ENCODE measurements at regions not wholly inside any gene's neighbourhood (a gene's known extent, or its start where the extent isn't known, plus 50 kb on each side); places are given as distances from the start of the nearest gene placed in this dataset.

DNA sequence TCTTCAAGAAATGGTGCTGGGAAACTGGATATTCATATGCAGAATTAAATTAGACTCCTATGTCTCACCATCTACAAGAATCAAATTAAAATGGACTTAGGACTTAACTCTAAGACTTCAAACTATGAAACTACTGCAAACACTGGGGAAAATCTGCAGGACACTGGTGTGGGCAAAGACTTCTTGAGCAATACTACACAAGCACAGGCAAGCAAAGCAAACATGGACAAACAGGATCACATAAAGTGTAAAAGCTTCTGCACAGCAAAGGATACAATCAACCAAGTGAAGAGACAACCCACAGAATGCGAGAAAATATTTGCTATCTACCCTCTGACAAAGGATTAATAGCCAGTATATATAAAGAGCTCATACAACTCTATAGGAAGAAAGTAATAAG, 1161.1 kb upstream of the CITED2 start:
- TF ChIP-seq, protein P1, sequence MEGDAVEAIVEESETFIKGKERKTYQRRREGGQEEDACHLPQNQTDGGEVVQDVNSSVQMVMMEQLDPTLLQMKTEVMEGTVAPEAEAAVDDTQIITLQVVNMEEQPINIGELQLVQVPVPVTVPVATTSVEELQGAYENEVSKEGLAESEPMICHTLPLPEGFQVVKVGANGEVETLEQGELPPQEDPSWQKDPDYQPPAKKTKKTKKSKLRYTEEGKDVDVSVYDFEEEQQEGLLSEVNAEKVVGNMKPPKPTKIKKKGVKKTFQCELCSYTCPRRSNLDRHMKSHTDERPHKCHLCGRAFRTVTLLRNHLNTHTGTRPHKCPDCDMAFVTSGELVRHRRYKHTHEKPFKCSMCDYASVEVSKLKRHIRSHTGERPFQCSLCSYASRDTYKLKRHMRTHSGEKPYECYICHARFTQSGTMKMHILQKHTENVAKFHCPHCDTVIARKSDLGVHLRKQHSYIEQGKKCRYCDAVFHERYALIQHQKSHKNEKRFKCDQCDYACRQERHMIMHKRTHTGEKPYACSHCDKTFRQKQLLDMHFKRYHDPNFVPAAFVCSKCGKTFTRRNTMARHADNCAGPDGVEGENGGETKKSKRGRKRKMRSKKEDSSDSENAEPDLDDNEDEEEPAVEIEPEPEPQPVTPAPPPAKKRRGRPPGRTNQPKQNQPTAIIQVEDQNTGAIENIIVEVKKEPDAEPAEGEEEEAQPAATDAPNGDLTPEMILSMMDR (IDR thresholded peaks at IDR 0.05), result no peak
- no peak for TF ChIP-seq POLR2A (IDR thresholded peaks at IDR 0.05)

All from Peyer's patch (tissue), 4 donors.